SK-N-SH treated with all-trans-retinoic acid at 6 μM for 48 hours (cell line): ENCODE measurements at regions not wholly inside any gene's neighbourhood (a gene's known extent, or its start where the extent isn't known, plus 50 kb on each side); places are given as distances from the start of the nearest gene placed in this dataset.

Experiments used
- ARNTL ChIP-seq: fragments of 450-650 bp; formaldehyde crosslinking; IDR thresholded peaks from 2 replicates; pipeline ENCODE4 v1.5.0; 2020; ENCODE audit warnings: low read depth, mild to moderate bottlenecking, moderate library complexity, borderline replicate concordance
- ESRRG ChIP-seq: fragments of 250-450 bp; sonication (Bioruptor Pico); IDR thresholded peaks from 2 replicates; pipeline ENCODE4 v1.6.1; 2021; ENCODE audit warnings: mild to moderate bottlenecking
- PPARA ChIP-seq: fragments of 250-450 bp; sonication (Bioruptor Pico); IDR thresholded peaks from 2 replicates; pipeline ENCODE4 v1.5.0; 2020; ENCODE audit warnings: mild to moderate bottlenecking, borderline replicate concordance
- RARB ChIP-seq: fragments of 250-450 bp; sonication (Bioruptor Pico); IDR thresholded peaks from 2 replicates; pipeline ENCODE4 v1.8.0; 2021; ENCODE audit warnings: mild to moderate bottlenecking, moderate library complexity
- ZNF70 ChIP-seq: fragments of 450-650 bp; formaldehyde crosslinking; IDR thresholded peaks from 2 replicates; pipeline ENCODE4 v1.5.0; 2020; ENCODE audit warnings: mild to moderate bottlenecking, moderate library complexity
- TF ChIP-seq, protein P1 (sequence below): fragments of 250-450 bp; sonication (Bioruptor Pico); IDR thresholded peaks from 2 replicates; pipeline ENCODE4 v1.5.1; 2020; ENCODE audit warnings: low read depth, mild to moderate bottlenecking, moderate library complexity

DNA sequence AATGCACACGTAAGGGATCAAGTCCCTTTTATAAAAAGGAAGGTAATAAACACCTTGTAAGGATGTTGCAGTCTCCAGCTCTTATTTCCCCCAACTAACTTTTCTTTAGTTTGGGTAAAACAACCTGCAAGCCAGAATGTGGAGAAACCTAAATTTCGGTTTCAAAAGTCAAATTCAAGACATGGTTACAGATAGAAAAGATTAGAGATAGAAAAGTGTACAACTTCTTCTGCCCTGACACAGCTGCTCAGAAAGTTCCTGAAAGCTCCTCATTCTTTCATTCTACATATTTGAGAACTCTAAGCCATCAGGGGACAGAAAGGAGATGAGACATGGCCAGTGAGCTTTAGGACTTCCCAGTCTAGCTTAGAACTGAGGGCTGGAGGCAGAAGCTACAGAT is 574.9 kb downstream of the DIPK2A start:
- TF ChIP-seq ESRRG (CRISPR knock-in tag), result no peak
- TF ChIP-seq ARNTL (CRISPR knock-in tag), result no peak
- no peak for TF ChIP-seq ZNF70 (CRISPR knock-in tag)
- TF ChIP-seq, protein P1, sequence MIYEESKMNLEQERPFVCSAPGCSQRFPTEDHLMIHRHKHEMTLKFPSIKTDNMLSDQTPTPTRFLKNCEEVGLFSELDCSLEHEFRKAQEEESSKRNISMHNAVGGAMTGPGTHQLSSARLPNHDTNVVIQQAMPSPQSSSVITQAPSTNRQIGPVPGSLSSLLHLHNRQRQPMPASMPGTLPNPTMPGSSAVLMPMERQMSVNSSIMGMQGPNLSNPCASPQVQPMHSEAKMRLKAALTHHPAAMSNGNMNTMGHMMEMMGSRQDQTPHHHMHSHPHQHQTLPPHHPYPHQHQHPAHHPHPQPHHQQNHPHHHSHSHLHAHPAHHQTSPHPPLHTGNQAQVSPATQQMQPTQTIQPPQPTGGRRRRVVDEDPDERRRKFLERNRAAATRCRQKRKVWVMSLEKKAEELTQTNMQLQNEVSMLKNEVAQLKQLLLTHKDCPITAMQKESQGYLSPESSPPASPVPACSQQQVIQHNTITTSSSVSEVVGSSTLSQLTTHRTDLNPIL (CRISPR knock-in tag), result no peak
- no peak for TF ChIP-seq PPARA (CRISPR knock-in tag)
- no peak for TF ChIP-seq RARB (CRISPR knock-in tag)
